Activated CD4-positive, alpha-beta T cell treated with anti-CD3 and anti-CD28 coated beads for 24 hours (primary cell): ENCODE measurements at regions not wholly inside any gene's neighbourhood (a gene's known extent, or its start where the extent isn't known, plus 50 kb on each side); places are given as distances from the start of the nearest gene placed in this dataset.
"Not testable (repeated sequence)": the region's sequence is repeated elsewhere in the genome, so short reads cannot be mapped to it uniquely, and the experiment has no call there.

Experiments used
- DNase-seq, 2 donors: peaks; one replicate each; pipeline ENCODE4 v3.0.0-alpha.2; 2020; ENCODE audit warnings: low read depth in 2 of 2

- DNase-seq, result no peak
These were observed 177.6 kb upstream of the PITRM1 start for GRCh38 chr10:3350205-3350604.

GRCh38 chr10:3348564-3348963, 176.0 kb upstream of the PITRM1 start:
- DNase-seq, result no peak

- no peak for DNase-seq
These were observed 175.0 kb upstream of the PITRM1 start for GRCh38 chr10:3347413-3348182.

GRCh38 chr10:3346851-3347250, 174.3 kb upstream of the PITRM1 start:
- no peak for DNase-seq

GRCh38 chr10:3342771-3343170, 170.2 kb upstream of the PITRM1 start:
- DNase-seq, result no peak

- no peak for DNase-seq
These were observed 167.6 kb upstream of the PITRM1 start for GRCh38 chr10:3340127-3340730.

- no peak for DNase-seq
These were observed 167.0 kb upstream of the PITRM1 start for GRCh38 chr10:3339531-3339950.

- no peak for DNase-seq
These were observed 166.5 kb upstream of the PITRM1 start for GRCh38 chr10:3339121-3339520.

GRCh38 chr10:3337741-3338140, 165.2 kb upstream of the PITRM1 start:
- DNase-seq, result no peak

- no peak for DNase-seq
These were observed 164.2 kb upstream of the PITRM1 start for GRCh38 chr10:3336673-3337293.

- DNase-seq, result no peak
These were observed 160.8 kb upstream of the PITRM1 start for GRCh38 chr10:3333426-3333825.

GRCh38 chr10:3331690-3332230, 159.2 kb upstream of the PITRM1 start:
- DNase-seq, result no peak

- DNase-seq, result no peak
These were observed 158.6 kb upstream of the PITRM1 start for GRCh38 chr10:3331187-3331586.

- no peak for DNase-seq
These were observed 158.1 kb upstream of the PITRM1 start for GRCh38 chr10:3330663-3331062.

- no peak for DNase-seq
These were observed 153.6 kb upstream of the PITRM1 start for GRCh38 chr10:3325954-3326750.

GRCh38 chr10:3324612-3325038, 152.0 kb upstream of the PITRM1 start:
- DNase-seq, result no peak

GRCh38 chr10:3323865-3324498, 151.4 kb upstream of the PITRM1 start:
- DNase-seq, result no peak

- no peak for DNase-seq
These were observed 148.5 kb upstream of the PITRM1 start for GRCh38 chr10:3321123-3321522.

- no peak for DNase-seq
These were observed 147.2 kb upstream of the PITRM1 start for GRCh38 chr10:3319811-3320226.

- not testable (repeated sequence) for DNase-seq
These were observed 145.9 kb upstream of the PITRM1 start for GRCh38 chr10:3318480-3318807.
